GM12891 (cell line): ENCODE measurements at regions not wholly inside any gene's neighbourhood (a gene's known extent, or its start where the extent isn't known, plus 50 kb on each side); places are given as distances from the start of the nearest gene placed in this dataset.

Experiments
- PAX5 ChIP-seq: IDR thresholded peaks from 2 replicates; pipeline ENCODE4 v1.6.1; 2011; ENCODE audit warnings: low read length, moderate library complexity, mild to moderate bottlenecking; ENCODE audit not compliant: insufficient read depth, severe bottlenecking
- POLR2A ChIP-seq: IDR thresholded peaks from 2 replicates; pipeline ENCODE4 v1.6.1; 2011; ENCODE audit warnings: low read depth, low read length, control low read depth
- POLR2AphosphoS5 ChIP-seq: IDR thresholded peaks from 2 replicates; pipeline ENCODE4 v1.6.1; 2011; ENCODE audit warnings: low read depth, low read length, control low read depth
- POU2F2 ChIP-seq: IDR thresholded peaks from 2 replicates; pipeline ENCODE4 v1.6.1; 2011; ENCODE audit warnings: low read depth, mild to moderate bottlenecking, control low read depth, low read length, moderate library complexity
- SPI1 ChIP-seq: IDR thresholded peaks from 2 replicates; pipeline ENCODE4 v1.6.1; 2011; ENCODE audit warnings: low read depth, low read length, control low read depth
- TAF1 ChIP-seq: IDR thresholded peaks from 2 replicates; pipeline ENCODE4 v1.6.1; 2011; ENCODE audit warnings: low read depth, low read length, control low read depth

- TF ChIP-seq POLR2A (no peak), POU2F2 (no peak), POLR2AphosphoS5 (no peak), TAF1 (no peak), PAX5 (no peak), SPI1 (no peak)
These were observed 264.4 kb downstream of the COL12A1 start for GRCh38 chr6:74941424-74941823.
